Tibial artery (tissue), 4 donors: ENCODE measurements at regions not wholly inside any gene's neighbourhood (a gene's known extent, or its start where the extent isn't known, plus 50 kb on each side); places are given as distances from the start of the nearest gene placed in this dataset.

ENCODE experiments used
- DNase-seq, 2 donors: peaks; one replicate each; pipeline ENCODE4 v3.0.0-alpha.2; 2019
- H3K27ac ChIP-seq, 2 donors: fragments of 200-600 bp; sonication (generic) in 1 of 2; 1 replicate in 1 of 2; 2 replicates in 1 of 2; pipeline ENCODE4 v1.5.1; 2018 to 2019; ENCODE audit warnings: mild to moderate bottlenecking in 1 of 2
- H3K27me3 ChIP-seq, 2 donors: fragments of 200-600 bp; sonication (generic) in 1 of 2; one replicate each; pipeline versions ENCODE4 v1.5.1 to v1.6.0; 2016 to 2019
- H3K36me3 ChIP-seq, 3 donors: fragments of 200-600 bp; sonication (generic) in 2 of 3; one replicate each; pipeline ENCODE4 v1.5.1; 2016 to 2019; ENCODE audit warnings: mild to moderate bottlenecking in 2 of 3
- H3K4me1 ChIP-seq, 4 donors: fragments of 200-600 bp; sonication (generic) in 2 of 4; 1 replicate in 3 of 4; 2 replicates in 1 of 4; pipeline ENCODE4 v1.5.1; 2016 to 2019
- H3K4me3 ChIP-seq, 2 donors: fragments of 200-600 bp; sonication (generic) in 1 of 2; 1 replicate in 1 of 2; 2 replicates in 1 of 2; pipeline ENCODE4 v1.5.1; 2018 to 2019; ENCODE audit warnings: mild to moderate bottlenecking in 2 of 2
- H3K9me3 ChIP-seq, 3 donors: fragments of 200-600 bp; sonication (generic) in 1 of 3; one replicate each; pipeline ENCODE4 v1.5.1; 2016 to 2019
- intact Hi-C: fragments of 100-400 bp; cut with DNase I; formaldehyde crosslinking; loops from one replicate; pipeline ENCODE4 v1.15.0; 2023; ENCODE audit warnings: low total_unique reads
- TF ChIP-seq, protein P1 (sequence below), 2 experiments: fragments of 200-600 bp in 1 of 2; fragments of 450-650 bp in 1 of 2; IDR thresholded peaks; one replicate each; pipeline ENCODE4 v1.5.1; 2017 to 2019; ENCODE audit warnings: antibody characterized with exemption in 2 of 2, mild to moderate bottlenecking in 1 of 2, moderate library complexity in 1 of 2

GRCh38 chr10:55220975-55221374 lies 419.9 kb upstream of the PCDH15 start:
- TF ChIP-seq, protein P1, sequence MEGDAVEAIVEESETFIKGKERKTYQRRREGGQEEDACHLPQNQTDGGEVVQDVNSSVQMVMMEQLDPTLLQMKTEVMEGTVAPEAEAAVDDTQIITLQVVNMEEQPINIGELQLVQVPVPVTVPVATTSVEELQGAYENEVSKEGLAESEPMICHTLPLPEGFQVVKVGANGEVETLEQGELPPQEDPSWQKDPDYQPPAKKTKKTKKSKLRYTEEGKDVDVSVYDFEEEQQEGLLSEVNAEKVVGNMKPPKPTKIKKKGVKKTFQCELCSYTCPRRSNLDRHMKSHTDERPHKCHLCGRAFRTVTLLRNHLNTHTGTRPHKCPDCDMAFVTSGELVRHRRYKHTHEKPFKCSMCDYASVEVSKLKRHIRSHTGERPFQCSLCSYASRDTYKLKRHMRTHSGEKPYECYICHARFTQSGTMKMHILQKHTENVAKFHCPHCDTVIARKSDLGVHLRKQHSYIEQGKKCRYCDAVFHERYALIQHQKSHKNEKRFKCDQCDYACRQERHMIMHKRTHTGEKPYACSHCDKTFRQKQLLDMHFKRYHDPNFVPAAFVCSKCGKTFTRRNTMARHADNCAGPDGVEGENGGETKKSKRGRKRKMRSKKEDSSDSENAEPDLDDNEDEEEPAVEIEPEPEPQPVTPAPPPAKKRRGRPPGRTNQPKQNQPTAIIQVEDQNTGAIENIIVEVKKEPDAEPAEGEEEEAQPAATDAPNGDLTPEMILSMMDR (IDR thresholded peaks at IDR 0.05), result no peak

DNA sequence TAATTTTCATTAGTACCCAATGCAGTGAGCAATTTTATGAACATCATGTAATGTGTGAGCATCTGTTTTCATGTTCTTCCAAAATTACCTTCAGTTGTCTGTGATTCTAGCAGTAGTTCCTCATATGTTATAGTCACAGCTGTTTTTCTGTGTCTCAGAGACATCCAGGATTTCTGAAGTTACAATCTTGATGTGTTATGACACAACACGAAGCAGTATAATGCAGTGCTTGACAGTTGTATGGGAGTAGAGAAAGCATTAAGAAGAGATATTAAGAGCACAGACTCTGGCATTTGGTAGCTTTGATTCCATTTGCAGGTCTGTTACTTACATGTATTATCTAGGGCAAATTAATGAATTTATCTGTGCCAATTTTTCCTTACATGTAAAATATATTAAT lies 414.7 kb upstream of the PCDH15 start:
- H3K4me3 ChIP-seq, result no peak overlapping the region

More at GRCh38 chr10:55220975-55221374, 419.9 kb upstream of the PCDH15 start:
- no peak overlapping the region for H3K27ac ChIP-seq
- H3K9me3 ChIP-seq, result no peaks in the 10 kb centered on the region
- no peak overlapping the region for H3K4me3 ChIP-seq
- intact Hi-C loops, result no loop called here
- no peaks in the 10 kb centered on the region for H3K36me3 ChIP-seq
- no peaks in the 10 kb centered on the region for H3K4me1 ChIP-seq
- no peak for DNase-seq
- no peaks in the 10 kb centered on the region for H3K27me3 ChIP-seq

DNA sequence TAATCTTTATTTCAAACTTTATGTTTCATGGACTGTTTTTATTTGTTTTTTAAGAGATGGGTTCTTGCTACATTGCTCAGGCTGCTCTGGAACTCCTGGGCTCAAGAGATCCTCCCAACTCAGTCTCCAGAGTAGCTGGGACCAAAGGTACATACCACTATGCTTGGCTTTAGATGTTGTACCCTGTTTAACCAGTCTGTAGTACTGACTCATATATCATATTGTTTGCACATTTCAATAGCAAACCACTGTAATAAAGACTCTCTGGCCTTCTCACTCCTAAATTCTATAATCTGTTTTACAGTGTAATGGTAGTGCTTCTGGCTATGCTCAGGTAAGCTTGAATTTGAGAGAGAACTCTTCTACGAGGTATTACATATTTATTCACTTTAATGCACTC lies 413.6 kb upstream of the PCDH15 start:
- no peak for DNase-seq
- TF ChIP-seq, protein P1 (IDR thresholded peaks at IDR 0.05), result no peak
- Histone ChIP-seq H3K4me3 (no peak overlapping the region), H3K4me1 (no peaks in the 10 kb centered on the region), H3K27ac (no peak overlapping the region), H3K36me3 (no peaks in the 10 kb centered on the region), H3K27me3 (no peaks in the 10 kb centered on the region), H3K9me3 (no peaks in the 10 kb centered on the region)
- intact Hi-C loops, result no loop called here

More for the DNA sequence above, 414.7 kb upstream of the PCDH15 start:
- Histone ChIP-seq H3K27ac (no peak overlapping the region), H3K9me3 (no peaks in the 10 kb centered on the region), H3K36me3 (no peaks in the 10 kb centered on the region), H3K4me1 (no peaks in the 10 kb centered on the region), H3K27me3 (no peaks in the 10 kb centered on the region)
- intact Hi-C loops, result no loop called here
- DNase-seq, result no peak
- TF ChIP-seq, protein P1 (IDR thresholded peaks at IDR 0.05), result no peak

DNA sequence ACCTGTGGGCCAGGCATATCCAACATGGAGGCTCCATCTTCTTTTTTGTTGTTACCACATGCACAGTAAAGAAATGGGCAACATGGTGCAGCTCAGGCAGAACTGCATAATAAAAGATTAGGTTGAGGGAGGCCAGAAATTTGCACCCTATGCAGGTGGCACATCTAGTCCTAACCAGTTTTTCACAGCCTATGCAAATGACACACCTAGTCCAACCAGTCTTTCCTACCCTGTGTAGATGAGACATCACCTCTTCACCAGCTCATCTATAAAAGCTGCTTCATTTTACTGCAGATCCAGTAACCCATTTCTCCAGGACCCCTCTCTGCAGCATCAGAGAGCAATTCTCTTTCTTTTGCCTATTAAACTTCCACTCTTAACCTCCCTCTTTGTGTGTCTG lies 411.0 kb upstream of the PCDH15 start:
- intact Hi-C loops, result no loop called here
- Histone ChIP-seq H3K27me3 (no peaks in the 10 kb centered on the region), H3K4me3 (no peak overlapping the region), H3K9me3 (no peaks in the 10 kb centered on the region), H3K4me1 (no peaks in the 10 kb centered on the region), H3K27ac (no peak overlapping the region), H3K36me3 (no peaks in the 10 kb centered on the region)
- TF ChIP-seq, protein P1 (IDR thresholded peaks at IDR 0.05), result no peak
- no peak for DNase-seq

- no peak for DNase-seq
- no peak overlapping the region for H3K27ac ChIP-seq
- H3K36me3 ChIP-seq, result no peaks in the 10 kb centered on the region
- no peaks in the 10 kb centered on the region for H3K4me1 ChIP-seq
- TF ChIP-seq, protein P1 (IDR thresholded peaks at IDR 0.05), result no peak
- intact Hi-C loops, result no loop called here
- H3K4me3 ChIP-seq, result no peak overlapping the region
- no peaks in the 10 kb centered on the region for H3K27me3 ChIP-seq
- H3K9me3 ChIP-seq, result no peaks in the 10 kb centered on the region
Measured at GRCh38 chr10:55203874-55204273, 402.8 kb upstream of the PCDH15 start.

- TF ChIP-seq, protein P1 (IDR thresholded peaks at IDR 0.05), result no peak
- H3K27ac ChIP-seq, result no peak overlapping the region
- no peak for DNase-seq
- H3K27me3 ChIP-seq, result no peaks in the 10 kb centered on the region
- no peaks in the 10 kb centered on the region for H3K36me3 ChIP-seq
- intact Hi-C loops, result no loop called here
- H3K4me3 ChIP-seq, result no peak overlapping the region
- H3K4me1 ChIP-seq, result no peaks in the 10 kb centered on the region
- no peaks in the 10 kb centered on the region for H3K9me3 ChIP-seq
Measured at GRCh38 chr10:55203319-55203718, 402.3 kb upstream of the PCDH15 start.
